GM21526 (cell line): ENCODE measurements at regions not wholly inside any gene's neighbourhood (a gene's known extent, or its start where the extent isn't known, plus 50 kb on each side); places are given as distances from the start of the nearest gene placed in this dataset.
"Not testable (repeated sequence)": the region's sequence is repeated elsewhere in the genome, so short reads cannot be mapped to it uniquely, and the experiment has no call there.

Experiments
- ATAC-seq: cut with Tn5 transposase; IDR thresholded peaks from one replicate; pipeline ENCODE4 v1.9.1; 2021; ENCODE audit warnings: moderate library complexity; ENCODE audit not compliant: unreplicated experiment, low FRiP score

- not testable (repeated sequence) for ATAC-seq
Observed at GRCh38 chr9:17888964-17889363, 310.1 kb downstream of the SH3GL2 start.

GRCh38 chr9:17894501-17895160 is 315.8 kb downstream of the SH3GL2 start:
- no peak for ATAC-seq

- ATAC-seq: no peak
Observed at GRCh38 chr9:17900606-17901005, 321.7 kb downstream of the SH3GL2 start.

DNA sequence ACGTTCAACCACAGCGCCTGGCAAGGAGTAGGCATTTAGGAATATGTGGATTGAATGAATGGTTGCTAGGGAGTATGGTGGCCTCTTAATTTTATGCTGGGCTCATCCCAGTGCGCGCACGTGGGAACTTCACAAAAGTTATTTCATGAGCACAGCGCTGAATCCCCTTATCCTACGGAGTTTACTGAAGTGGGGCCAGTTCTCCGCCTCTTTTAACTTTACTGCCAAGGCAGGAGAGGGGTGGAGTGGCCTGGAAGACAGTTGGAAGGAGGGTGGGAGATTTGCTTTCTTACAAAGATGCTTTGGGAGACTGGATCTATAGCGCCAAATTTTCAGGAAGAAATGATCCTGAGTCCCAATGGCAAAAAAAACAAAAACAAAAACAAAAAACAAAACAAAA is 326.5 kb downstream of the SH3GL2 start:
- no peak for ATAC-seq

- ATAC-seq: no peak
Observed at GRCh38 chr9:17905781-17906175, 326.9 kb downstream of the SH3GL2 start.

DNA sequence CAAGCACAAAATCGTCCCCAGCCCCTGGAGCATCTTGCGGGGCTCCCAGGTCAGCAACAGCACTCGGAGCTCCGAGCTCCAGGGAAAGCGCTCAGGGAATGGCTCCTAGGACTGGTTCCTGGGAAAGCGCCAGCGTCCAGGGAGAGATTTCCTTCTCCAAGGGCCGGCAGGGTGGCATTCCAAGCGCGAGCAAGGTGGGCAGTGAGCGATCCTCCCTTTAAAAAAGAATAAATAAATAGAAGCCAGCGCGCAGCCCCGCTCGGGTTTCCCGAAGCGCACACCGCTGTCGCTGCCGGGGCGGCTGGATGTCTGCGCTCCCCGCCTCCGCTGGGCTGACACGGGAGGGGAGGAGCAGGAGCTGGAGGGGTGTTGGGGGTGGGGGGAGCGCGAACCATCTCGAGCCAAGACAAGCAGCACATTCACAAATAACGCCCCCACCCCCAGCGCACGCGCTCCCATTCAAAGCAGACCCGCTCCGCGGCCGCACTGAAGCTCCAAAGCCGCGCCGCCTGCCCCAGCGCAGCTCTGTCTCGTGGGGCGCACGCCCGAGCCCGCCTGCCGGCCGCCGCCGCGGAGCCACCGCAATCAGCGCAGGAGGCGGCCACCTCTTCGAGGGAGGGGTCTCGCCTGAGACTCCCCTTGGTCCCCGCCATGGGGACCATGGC is 327.4 kb downstream of the SH3GL2 start:
- no peak for ATAC-seq

DNA sequence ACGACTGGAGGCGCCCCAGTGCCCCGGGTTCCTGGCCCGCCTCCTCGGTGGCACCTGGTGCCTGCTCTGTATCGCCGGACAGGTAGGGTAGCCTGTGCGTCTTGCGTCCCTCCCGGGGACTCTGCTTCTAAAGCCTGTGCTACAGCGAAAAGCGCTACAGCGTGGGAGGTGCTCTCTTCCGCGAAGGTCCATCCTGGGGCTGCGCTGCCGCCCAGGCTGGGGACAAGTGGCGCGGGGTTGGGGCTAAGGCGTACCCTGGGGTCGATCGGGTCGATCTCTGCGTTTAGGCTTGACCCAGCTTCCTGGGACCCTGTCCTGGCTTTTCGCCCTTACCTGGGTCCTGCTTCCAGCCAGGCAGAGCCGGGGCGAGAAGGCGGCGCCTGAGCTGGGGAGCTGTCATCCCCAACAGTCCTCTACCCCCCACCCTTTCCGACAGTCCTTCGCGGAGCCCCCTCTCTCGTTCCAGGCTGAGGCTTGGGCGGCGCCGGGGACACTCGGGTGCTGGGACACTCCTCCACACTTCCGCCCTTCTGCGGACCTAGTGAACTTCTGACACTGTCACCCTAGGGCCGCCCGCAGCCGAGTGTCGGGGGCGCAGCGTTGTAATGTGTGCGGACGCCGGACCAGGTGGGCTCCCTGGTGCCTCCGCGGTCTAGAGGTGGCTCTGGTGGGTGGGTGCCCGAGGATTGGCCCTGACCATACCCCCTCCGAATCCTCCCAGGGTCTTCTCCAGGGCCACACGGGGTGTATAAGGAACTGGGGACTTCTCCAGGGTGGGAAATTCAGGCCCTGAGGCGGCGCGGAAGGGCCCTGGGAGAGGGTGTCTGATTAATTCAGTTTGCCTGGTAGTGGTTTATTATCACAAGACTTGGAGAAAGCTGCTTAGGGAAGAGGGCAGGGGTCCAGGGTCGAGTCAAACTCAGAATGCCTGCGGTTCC is 328.2 kb downstream of the SH3GL2 start:
- ATAC-seq: no peak

- no peak for ATAC-seq
Observed at GRCh38 chr9:17907779-17908508, 329.1 kb downstream of the SH3GL2 start.

GRCh38 chr9:17926246-17926645 is 347.4 kb downstream of the SH3GL2 start:
- no peak for ATAC-seq

DNA sequence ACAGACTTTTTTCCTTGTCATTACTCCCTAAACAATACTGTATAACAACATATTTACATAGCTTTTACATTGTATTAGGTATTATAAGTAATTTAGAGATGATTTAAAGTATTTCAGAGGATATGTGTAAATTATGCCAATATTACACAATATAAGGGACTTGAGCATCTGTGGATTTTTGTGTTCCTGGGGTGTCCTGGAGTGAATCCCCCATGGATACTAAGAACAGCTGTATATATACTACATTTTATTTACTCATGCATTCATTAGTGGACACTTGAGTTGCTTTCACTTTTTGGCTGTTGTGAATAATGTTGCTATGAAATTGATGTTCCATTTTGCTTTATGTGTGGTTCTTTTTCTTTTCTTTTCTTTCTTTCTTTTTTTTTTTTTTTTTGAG is 348.8 kb downstream of the SH3GL2 start:
- ATAC-seq: no peak

GRCh38 chr9:17928228-17928627 is 349.4 kb downstream of the SH3GL2 start:
- no peak for ATAC-seq

GRCh38 chr9:17928768-17929167 is 349.9 kb downstream of the SH3GL2 start:
- ATAC-seq: no peak

- no peak for ATAC-seq
Observed at GRCh38 chr9:17929506-17929905, 350.6 kb downstream of the SH3GL2 start.

DNA sequence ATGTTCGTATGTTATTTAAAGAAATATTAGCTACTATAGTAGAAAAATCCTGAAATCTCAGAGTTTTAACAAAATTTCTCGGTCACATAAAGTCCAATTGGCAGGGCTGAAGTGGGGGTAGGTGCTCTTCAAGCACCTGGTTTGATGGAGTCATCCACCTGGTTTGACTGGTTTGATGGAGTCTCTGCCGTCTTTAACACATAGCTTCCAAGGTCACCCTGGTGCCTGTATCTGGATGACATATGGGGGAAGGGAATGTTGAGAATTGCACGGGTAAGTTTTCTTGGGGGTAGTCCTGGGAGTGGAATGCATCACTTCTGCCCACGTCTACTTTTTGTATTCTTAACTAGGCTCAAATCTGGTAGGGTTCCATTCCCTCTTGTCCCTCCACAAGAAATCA is 351.2 kb downstream of the SH3GL2 start:
- no peak for ATAC-seq

GRCh38 chr9:17936365-17936764 is 357.5 kb downstream of the SH3GL2 start:
- ATAC-seq: no peak

GRCh38 chr9:17938035-17938655 is 359.3 kb downstream of the SH3GL2 start:
- no peak for ATAC-seq

DNA sequence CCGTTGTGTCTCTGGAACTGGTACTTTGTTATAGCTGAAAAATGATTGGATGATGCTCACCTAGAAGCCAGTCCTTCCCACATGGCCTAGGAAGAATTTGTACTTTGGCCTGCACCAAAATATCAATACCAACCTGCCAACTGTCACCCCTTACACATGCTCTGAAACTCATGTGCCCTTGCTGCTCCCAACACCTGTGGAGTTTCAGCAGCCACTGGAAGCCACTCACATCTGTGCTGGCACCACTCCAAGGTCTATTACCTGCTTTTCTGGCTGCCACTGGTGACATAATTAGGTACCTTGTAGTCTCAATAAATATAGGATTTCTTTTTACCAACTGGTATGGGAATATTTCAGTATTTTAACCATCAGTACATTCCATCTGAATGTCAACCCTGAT is 363.6 kb downstream of the SH3GL2 start:
- no peak for ATAC-seq

GRCh38 chr9:17955409-17955808 is 376.5 kb downstream of the SH3GL2 start:
- ATAC-seq: no peak

DNA sequence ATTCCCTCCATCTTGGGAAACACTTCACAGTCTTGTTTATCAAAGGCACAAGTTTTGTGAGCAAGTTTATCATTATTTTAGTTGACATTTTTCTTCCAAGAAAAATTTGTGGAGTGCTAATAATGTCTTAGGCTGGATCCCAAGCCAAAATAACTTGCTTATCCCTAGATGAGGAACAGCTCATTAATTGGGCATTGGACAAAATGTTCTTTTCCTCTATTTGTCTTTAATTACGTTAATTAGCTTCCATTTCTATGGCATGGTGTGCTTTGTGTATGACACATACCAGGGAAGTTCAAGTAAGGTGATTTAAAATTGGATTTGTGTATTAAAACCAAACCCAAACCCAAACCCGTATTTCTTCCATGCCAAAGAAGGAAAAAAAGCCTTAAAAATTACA is 379.5 kb downstream of the SH3GL2 start:
- ATAC-seq: no peak

- ATAC-seq: no peak
Observed at GRCh38 chr9:17962747-17963146, 383.9 kb downstream of the SH3GL2 start.
